ENCODE measurements at regions not wholly inside any gene's neighbourhood (a gene's known extent, or its start where the extent isn't known, plus 50 kb on each side); places are given as distances from the start of the nearest gene placed in this dataset.
"Not testable (repeated sequence)": the region's sequence is repeated elsewhere in the genome, so short reads cannot be mapped to it uniquely, and the experiment has no call there.

DNA sequence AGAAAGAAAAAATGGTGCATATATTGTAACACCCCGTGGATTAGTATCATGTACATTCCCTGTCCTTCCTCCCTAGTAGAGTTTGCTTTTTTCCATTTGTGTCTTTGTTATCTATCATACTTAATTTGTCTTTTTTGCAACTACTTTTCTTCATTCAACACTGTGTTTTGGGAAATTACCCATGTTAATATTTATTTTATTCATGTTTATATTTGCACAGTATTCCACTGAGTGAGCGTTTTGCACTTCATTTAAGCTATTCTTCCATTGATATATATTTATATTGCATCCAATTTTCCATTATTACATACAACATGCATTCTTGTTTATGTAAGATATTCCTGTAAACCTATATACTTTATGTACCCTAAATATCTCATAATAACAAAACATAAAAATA, 57.6 kb upstream of the FAM171A1 start:
- DNase-seq = no peak

DNA sequence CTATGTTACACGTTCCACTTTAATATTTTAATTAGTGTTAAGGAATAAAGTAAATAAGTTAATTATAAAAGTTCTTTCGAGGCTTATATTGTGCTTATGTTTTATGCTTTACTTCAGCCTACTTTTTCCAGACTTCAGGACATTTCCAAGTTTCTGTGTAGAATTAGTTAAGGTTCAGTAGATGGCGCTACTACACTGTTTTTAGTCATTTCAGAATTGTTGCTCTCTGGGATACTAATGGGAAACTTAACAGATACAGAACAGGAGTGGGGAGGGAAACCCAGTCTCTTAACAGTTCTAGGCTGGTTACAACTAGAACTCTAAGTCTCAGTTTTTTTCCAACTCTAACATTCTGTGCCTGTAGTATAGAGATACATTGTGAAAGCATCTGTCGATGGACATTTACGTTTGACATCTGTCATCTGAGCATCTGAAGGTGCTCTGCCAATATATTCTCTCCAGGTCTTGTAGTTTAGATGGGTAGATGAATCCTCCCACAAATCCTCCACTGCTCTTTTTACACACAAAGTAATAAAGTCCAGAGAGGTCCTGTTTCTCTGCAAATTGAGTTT, 56.8 kb upstream of the FAM171A1 start:
- no peak for DNase-seq

GRCh38 chr10:15426558-15426957, 55.5 kb upstream of the FAM171A1 start:
- no peak for DNase-seq

DNA sequence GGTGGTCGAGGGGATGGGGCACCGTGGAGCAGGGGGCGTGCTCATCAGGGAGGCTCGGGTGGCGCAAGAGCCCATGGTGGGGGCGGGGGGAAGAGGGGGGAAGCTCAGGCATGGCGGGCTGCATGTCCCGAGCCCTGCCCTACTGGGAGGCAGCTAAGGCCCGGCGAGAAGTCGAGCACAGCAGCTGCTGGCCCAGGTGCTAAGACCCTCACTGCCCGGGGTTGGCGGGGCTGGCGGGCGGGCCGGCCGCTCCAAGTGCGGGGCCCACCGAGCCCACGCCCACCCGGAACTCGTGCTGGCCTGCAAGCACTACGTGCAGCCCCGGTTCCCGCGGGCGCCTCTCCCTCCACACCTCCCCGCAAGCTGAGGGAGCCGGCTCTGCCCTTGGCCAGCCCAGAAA, 55.0 kb upstream of the FAM171A1 start:
- no peak for DNase-seq

DNA sequence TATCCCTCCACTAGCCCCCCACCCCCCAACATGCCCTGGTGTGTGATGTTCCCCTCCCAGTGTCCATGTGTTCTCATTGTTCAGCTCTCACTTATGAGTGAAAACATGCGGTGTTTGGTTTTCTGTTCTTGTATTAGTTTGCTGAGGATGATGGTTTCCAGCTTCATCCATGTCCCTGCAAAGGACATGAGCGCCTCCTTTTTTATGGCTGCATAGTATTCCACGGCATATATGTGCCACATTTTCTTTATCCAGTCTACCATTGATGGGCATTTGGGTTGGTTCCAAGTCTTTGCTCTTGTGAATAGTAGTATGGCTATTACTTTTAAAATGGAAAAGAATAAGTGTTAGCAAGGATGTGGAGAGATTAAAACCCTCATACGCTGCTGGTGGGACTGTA, 50.8 kb upstream of the FAM171A1 start:
- not testable (repeated sequence) for DNase-seq
